HG02884 (cell line): ENCODE measurements at regions not wholly inside any gene's neighbourhood (a gene's known extent, or its start where the extent isn't known, plus 50 kb on each side); places are given as distances from the start of the nearest gene placed in this dataset.
"Not testable (repeated sequence)": the region's sequence is repeated elsewhere in the genome, so short reads cannot be mapped to it uniquely, and the experiment has no call there.

ENCODE experiments used
- ATAC-seq: cut with Tn5 transposase; IDR thresholded peaks from one replicate; pipeline ENCODE4 v1.9.1; 2021; ENCODE audit warnings: mild to moderate bottlenecking, moderate library complexity; ENCODE audit not compliant: unreplicated experiment

DNA sequence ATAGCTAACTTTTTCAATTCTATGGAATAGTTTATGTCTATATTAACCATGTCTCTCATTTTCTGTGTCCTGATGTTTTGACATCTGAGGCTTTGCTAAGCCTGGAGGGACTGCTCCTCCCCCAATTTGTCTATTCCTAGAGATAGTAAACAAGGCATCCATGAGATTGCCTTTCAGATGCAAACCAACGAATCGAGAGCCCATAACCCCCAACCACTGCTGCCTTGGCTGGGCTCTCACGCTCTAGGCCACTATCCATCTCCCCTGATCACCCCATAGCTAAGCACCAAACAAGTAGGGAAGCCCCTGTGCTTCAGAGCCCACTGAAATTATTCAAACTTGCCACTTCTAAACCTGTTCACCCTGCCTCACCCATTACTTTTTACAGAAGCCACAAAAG is 437.7 kb downstream of the SETD4 start:
- ATAC-seq: no peak

DNA sequence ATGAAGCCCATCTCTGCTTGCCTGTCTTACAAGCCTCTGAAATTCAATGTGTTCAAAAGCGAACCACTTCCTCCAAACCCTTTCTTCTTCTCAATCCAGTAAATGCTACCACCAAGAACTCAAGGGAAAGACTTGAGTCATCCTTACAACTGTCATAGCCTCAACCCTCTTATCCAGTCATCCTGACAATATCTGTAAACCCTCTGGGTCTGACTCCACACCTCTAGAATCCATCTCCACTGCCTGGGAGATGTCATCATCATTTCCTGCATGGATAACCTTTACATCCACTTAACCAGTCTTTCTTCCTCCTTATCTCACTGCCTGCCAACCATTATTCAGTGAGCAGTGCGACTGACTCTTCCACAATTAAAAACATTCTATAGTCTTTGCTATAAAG is 441.1 kb downstream of the SETD4 start:
- no peak for ATAC-seq

DNA sequence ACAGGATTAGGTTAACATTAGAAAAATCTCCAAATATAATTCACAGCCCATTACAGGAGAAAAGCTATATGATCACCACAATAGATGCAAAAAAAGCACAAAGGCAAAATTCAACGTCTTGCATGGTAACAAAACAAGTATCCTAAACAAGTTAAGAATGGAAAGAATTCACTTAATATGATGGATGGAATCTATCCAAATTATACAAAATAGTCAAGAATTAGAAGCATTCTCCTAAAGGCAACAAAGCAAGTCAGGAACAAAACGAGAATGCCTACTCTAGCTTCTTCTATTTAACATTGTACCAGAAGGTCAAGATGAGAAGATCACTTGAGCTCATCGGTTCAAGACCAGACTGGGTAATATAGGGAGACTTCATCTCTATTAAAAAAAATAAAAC is 442.8 kb downstream of the SETD4 start:
- no peak for ATAC-seq

DNA sequence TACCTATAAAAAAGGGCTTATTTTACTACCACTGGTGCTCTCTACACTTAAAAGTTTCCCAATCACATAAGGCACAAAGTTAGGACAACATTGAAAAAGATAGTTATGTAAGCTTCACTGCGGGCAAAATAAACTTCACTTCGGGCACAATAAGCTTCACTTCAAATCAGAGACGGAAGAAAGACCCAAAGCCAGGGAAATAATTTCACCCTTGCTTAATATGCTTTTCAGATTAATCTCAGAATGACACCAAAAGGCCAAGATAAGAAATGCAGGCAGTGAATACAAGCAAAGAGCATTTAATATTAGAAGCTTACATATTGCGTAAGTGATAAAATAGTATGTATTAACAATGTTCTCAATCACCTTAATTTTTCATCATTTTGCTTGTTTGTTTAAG is 444.2 kb downstream of the SETD4 start:
- no peak for ATAC-seq

GRCh38 chr21:35615325-35615724 is 445.0 kb downstream of the SETD4 start:
- no peak for ATAC-seq

- ATAC-seq: no peak
These were observed 445.9 kb downstream of the SETD4 start for GRCh38 chr21:35614396-35614921.

GRCh38 chr21:35611708-35612132 is 448.6 kb downstream of the SETD4 start:
- no peak for ATAC-seq

GRCh38 chr21:35609263-35609662 is 451.1 kb downstream of the SETD4 start:
- no peak for ATAC-seq

- ATAC-seq: no peak
These were observed 452.9 kb downstream of the SETD4 start for GRCh38 chr21:35607406-35607805.

DNA sequence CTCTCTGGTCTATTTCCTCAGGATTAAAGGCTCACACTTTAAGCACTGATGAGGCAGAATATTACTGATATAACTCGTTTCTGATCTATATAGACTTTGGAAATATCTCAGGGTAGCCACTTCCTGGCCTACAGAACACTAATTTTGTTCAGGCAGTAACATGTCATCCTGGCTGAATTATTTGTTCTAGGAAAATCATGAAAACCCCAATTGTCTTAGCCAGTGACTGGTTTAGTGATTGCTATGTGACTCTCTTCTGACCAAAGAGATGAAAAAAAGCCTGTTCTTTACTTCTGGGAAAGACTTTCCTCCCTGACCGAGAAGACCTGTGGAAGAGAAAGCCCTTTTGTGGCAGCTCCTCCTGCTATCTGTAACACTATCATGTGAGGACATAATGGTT is 453.7 kb downstream of the SETD4 start:
- no peak for ATAC-seq

- ATAC-seq: no peak
These were observed 454.2 kb downstream of the SETD4 start for GRCh38 chr21:35606146-35606545.

- no peak for ATAC-seq
These were observed 456.8 kb downstream of the SETD4 start for GRCh38 chr21:35603494-35603893.

GRCh38 chr21:35602811-35603362 is 457.4 kb downstream of the SETD4 start:
- no peak for ATAC-seq

- ATAC-seq: no peak
These were observed 459.1 kb downstream of the SETD4 start for GRCh38 chr21:35601211-35601610.

DNA sequence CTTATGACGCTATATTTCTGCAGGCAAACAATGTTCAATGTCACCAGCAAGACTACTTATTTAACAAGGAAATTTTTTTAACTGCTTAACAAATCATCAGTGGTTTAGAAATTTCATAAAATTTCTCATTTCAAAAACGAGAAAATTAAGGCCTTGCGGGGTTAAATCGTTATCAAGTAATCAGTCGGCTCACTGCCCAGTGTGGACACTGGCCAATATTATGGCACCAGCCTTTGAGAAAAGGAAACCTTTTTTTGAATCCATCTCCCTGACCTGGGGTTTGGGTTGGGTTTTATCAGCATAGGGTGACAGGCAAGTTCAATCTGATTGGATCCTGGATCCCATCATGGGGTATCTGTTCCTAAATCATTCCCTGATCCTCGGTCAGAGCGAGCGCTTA is 461.2 kb downstream of the SETD4 start:
- ATAC-seq: no peak

DNA sequence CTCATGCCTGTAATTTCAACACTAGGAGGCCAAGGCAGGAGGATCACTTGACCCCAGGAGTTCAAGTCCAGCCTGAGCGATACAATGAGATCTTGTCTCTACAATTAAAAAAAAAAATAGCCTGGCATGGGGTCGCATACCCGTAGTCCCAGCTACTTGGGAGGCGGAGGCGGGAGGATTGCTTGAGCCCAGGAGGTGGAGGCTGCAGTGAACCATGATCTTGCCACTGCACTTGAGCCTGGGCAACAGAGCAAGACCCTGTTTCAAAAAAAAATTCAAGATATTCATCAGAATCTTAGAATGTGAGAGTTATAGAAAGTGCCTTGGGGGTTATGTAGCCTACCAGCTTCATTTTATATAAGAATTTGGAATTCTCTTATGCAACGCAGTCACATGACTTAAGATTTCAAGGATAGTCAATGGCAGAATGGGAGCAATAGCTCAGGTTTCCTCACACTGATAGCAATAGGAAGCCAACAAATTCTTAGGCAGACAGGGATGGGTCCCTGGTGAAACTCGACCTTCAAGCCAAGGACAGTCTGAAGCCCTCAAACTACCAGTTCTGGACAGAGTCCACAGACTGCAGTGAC is 462.5 kb downstream of the SETD4 start:
- no peak for ATAC-seq

GRCh38 chr21:35594905-35595304 is 465.4 kb downstream of the SETD4 start:
- ATAC-seq: no peak

GRCh38 chr21:35593000-35593502 is 467.3 kb downstream of the SETD4 start:
- ATAC-seq: no peak

- ATAC-seq: not testable (repeated sequence)
These were observed 470.0 kb downstream of the SETD4 start for GRCh38 chr21:35590284-35590683.

DNA sequence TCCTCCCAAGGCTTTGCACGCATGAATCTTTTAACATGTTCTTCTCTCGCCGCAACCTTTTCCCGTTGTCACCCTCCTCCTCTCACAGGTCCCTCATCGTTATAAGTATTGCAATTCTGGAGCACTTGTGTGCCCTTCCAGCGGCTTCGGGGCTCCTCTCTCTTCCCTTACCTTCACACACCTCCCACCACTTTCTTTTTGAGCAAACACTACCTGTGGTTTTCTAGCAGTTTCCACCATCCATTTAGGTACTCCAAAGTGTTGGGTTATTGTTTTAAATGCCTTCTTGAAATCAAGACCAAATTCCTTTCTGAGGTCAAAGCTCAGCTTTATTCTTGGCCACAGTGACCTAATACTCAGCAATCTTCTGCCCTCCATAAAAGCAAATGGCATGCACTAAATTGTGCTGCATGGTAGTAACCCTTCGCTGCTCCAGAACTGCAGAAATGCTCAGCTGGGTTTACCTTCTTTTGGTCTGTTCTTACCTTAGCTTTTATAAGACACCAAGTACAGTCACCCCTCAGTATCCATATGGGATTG is 472.4 kb downstream of the SETD4 start:
- ATAC-seq: no peak

- ATAC-seq: no peak
These were observed 474.0 kb downstream of the SETD4 start for GRCh38 chr21:35586305-35586704.

- no peak for ATAC-seq
These were observed 474.4 kb downstream of the SETD4 start for GRCh38 chr21:35585878-35586277.
